GM04503 (cell line): ENCODE measurements at regions not wholly inside any gene's neighbourhood (a gene's known extent, or its start where the extent isn't known, plus 50 kb on each side); places are given as distances from the start of the nearest gene placed in this dataset.

Source experiments
- DNase-seq: peaks from one replicate; pipeline ENCODE4 v3.0.0-alpha.2; 2012; ENCODE audit warnings: low read depth

GRCh38 chr3:99191186-99191585, 289.7 kb upstream of the DCBLD2 start:
- DNase-seq = no peak

DNA sequence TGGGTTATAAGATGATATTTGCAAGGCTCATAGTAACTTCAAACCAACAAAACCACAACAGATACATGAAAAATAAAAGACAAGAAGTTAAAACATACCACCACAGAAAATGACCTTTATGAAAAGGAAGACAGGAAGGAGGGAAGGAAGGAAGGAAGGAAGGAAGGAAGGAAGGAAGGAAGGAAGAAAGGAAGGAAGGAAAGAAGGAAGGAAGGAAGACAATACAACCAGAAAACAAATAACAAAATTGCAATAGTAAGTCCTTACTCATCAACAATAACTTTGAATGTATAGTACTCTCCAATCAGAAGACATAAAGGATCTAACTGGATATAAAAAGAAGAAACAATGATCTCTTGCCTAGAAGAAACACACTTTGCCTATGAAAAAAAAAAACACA, 287.4 kb upstream of the DCBLD2 start:
- DNase-seq = no peak

- no peak for DNase-seq
These were observed 284.5 kb upstream of the DCBLD2 start for GRCh38 chr3:99186016-99186415.

DNA sequence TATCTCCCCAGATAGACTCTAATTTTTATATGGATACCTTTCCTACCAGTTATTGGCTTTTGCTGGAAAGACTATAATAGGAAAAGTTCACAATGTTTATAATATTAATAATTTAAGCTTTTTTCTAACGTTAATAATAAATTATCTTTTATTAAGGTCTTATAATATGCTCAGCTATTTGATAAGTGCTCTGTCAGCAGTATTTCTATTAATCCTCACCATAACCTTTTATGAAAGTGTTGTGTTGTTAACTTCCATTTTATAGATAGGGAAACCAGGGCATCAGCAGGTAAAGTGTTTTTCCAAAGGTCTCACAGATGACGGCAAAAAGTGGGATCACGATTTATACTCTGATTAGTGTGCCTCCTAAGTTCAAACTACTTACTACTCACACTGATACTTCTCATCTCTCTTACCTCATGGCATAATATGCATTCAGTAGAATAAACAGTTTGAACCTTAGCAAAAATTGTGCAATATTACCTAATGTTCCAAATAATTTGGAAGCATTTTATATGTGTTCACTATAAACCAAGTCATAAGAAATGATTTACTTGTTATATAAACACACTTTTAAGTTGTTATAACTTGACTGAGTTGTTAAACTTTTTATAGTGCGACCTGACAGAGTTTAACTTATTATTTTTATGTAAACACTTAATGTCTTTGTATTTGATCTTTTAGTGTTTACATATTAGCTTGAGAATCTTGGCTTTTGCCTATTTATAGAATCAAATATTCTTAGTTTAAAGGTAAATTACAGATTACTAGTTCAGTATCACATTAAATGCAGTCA, 274.9 kb upstream of the DCBLD2 start:
- no peak for DNase-seq

- DNase-seq = peak; percentile 83
These were observed 273.8 kb upstream of the DCBLD2 start for GRCh38 chr3:99175276-99175812.

DNA sequence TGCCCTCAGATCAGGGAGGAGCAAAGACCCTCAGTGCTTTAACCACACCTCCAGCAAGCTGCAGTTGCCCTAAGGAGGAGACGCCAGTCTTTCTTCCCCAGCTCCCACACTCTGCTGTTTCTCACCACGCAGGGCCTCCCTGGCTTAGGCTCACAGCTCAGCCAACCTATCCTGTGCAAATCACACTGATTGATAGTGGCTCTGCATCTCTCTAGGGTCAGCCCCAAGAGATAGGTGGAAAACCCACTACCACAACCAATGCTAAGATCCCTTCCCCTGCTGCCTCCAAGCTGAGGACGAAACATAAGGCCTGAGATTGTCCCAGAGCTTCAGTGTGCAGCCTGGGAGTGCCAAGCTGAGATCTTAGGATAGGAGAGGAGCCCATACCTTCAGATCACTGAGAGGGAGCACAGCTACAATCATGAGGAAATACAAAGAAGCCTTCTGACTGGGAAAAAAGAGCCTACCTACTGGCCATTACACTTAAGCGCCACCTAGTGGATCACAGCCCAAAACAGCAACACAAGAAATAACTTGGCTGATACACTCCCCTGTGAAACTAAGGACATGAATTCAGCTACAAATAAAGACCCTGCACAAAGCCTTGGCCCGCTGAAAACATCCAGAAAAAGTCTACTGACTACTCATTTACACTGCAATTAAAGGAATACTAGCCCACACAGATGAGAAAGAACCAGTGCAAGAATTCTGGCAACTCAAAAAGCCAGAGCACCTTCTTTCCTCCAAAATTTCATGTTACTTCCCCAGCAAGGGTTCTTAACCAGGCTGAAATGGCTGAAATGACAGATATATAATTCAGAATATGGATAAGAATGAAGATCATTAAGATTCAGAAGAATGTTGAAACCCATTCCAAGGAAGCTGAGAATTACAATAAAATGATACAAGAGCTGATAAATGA, 271.5 kb upstream of the DCBLD2 start:
- DNase-seq = peak; percentile 42

- no peak for DNase-seq
These were observed 270.3 kb upstream of the DCBLD2 start for GRCh38 chr3:99171800-99172199.

DNA sequence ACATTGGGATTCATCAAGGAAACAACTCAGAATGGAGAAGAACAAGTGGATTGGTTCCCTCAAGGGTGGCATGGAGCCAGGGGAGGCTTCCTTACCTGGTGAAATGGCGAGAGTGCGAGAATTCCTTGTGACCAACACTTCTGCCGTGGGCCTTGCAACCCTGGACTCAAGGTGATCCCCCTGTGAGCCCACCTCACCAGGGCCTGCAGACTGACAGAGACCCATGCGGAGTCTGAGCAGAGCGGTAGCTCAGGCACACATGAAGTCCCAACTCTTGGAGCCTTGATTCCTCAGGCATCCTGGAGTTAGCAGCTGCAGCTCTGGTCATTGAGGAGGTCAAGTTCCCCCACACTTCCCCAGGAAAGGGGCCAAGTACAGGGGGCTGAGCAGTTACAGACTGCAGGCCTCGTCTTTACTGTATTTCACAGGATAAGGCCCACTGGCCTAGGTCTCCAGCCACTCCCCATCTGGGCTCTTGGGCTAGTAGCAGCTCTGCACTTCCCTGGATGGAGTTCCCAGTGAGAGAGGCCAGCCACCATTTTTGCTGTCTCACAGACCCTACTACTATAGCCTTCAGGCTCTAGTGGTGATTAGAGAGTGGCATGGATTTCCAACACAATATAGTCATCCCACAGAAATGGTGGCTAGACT, 269.5 kb upstream of the DCBLD2 start:
- DNase-seq = no peak

- DNase-seq = peak; percentile 24
These were observed 265.6 kb upstream of the DCBLD2 start for GRCh38 chr3:99167071-99167470.

- no peak for DNase-seq
These were observed 261.8 kb upstream of the DCBLD2 start for GRCh38 chr3:99163314-99163713.

- DNase-seq = no peak
These were observed 257.8 kb upstream of the DCBLD2 start for GRCh38 chr3:99159220-99159762.

- no peak for DNase-seq
These were observed 243.5 kb upstream of the DCBLD2 start for GRCh38 chr3:99145031-99145430.

DNA sequence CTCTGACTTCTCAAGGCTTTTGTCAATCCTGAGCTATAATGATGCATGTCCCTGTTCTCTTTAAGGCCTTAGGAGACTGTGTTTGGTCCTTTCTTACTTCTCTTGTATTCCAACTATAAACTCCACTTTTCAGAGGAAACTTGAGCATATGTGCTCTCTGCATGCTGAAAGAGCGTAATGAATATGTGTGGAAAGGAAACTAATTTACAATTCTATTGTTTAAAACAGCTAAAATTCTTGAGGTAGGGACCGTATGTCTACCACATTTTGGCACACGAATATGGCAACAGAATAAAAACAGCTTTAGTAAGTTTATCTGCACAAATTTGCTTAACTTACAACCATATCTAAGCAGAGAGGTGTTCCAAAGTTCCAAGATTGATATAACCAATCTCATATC, 242.0 kb upstream of the DCBLD2 start:
- DNase-seq = no peak

GRCh38 chr3:99134986-99135385, 233.5 kb upstream of the DCBLD2 start:
- no peak for DNase-seq

GRCh38 chr3:99131876-99132275, 230.4 kb upstream of the DCBLD2 start:
- DNase-seq = no peak

DNA sequence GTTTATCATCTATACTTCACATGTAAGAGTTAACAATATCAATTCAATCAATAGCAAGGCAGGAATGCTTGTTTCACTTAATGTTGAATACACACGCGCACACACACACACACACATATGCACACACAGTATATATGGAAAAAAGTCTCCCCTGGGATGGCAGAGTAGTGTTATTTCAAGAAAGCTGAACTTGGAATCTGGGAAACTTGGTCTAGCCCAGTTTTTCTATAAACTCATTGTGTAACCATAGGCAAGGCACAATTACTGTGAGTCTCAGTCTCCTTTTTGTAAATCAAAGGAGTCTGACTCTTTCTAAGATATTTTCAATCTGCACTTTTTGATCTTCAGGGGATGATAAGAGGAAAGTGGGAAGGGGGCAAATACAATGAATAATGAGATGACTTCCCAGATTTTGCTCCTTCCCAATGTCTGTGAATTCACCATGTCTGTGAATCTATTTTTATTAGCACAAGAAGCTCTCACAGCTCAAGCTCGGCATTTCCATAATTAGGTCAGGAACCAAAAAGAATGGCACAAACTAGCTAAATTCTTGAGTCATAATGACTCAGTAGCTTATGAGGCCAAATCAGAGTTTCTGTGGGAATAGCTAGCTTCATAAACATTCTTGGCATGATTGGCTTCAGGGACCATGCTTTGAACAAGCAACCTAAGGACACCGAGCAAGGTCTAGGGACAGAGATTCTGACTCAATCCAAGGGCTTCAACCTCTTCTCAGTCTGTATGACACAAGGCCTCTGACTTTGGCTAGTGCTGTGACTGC, 227.4 kb upstream of the DCBLD2 start:
- DNase-seq = peak; percentile 99

DNA sequence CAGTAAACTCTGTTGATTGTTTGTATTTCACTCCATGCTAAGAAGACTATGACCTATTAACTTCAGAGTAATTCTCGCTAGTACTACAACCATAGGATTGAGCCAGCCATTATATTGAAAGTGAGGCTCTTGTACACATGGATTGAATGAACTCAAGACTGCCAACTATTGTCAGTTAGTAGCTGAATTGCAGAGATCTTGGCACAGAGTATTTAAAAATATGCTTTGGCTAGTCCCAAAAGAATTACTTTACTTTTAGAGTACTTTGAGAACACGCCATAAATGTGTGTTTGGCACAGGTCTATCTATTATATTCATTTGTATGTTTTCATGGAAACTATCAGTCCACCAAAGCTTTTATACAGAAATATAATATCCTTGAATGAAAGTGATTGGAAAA, 226.7 kb upstream of the DCBLD2 start:
- DNase-seq = no peak

DNA sequence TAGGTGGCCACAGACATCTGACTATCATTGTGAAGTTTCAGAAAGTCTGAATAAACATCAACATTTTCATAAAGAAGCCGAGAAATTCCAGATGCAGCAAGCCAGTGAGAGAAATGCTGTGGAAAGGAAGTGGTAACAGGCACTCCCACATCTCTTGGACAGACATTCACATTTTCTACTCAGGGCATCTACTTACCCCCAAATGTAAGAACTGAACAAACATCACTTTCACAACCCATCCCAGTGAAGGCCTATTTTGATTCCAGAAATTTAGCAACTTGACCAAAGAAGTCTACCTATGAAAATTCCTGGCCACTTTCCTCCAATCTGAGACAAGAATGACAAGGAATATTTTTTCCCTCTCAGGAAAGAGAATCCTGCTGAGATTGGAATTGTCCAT, 224.8 kb upstream of the DCBLD2 start:
- DNase-seq = no peak

- no peak for DNase-seq
These were observed 217.9 kb upstream of the DCBLD2 start for GRCh38 chr3:99119385-99119784.

DNA sequence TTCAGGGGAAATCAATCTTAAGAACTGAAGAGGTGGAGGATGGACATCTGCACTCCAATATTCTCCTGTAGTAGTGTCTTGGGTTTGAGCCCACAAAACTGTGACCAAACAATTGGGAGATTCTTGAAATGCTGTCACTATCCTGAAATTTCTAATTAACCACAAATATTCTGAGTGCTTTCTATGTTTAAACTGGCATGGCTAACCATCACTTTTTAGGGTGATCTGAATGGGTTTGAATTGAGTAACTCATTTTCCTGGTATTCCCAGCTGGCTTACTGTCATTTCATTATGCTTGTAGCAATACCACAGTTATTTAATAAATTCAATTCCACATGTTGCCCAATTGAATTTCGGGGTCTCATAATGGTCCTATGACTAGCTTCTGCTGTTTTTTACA, 216.9 kb upstream of the DCBLD2 start:
- peak; percentile 86 for DNase-seq

GRCh38 chr3:99114565-99115291, 213.2 kb upstream of the DCBLD2 start:
- no peak for DNase-seq
